Neural cell (in vitro differentiated cells): ENCODE measurements at regions not wholly inside any gene's neighbourhood (a gene's known extent, or its start where the extent isn't known, plus 50 kb on each side); places are given as distances from the start of the nearest gene placed in this dataset.

ENCODE experiments used
- H2AFZ ChIP-seq: fragments of 200-600, 300-800 bp; sonication (generic), shearing (Covaris generic); 2 replicates; pipeline ENCODE4 v1.6.0; 2014; ENCODE audit warnings: low read depth, mild to moderate bottlenecking, antibody characterized with exemption, low read length, moderate library complexity
- H3F3A ChIP-seq: fragments of 200-600 bp; shearing (Covaris generic); 2 replicates; pipeline ENCODE4 v1.6.1; 2016; ENCODE audit warnings: mild to moderate bottlenecking, moderate library complexity, mixed read lengths, antibody characterized with exemption, low read length; ENCODE audit not compliant: insufficient read depth, poor library complexity, severe bottlenecking
- H3K27ac ChIP-seq: fragments of 200-600, 300-800 bp; sonication (generic), shearing (Covaris generic); 2 replicates; pipeline ENCODE4 v1.5.1; 2014; ENCODE audit warnings: mild to moderate bottlenecking, low read length, moderate library complexity
- H3K27me3 ChIP-seq: fragments of 300-800, 200-600 bp; sonication (generic), shearing (Covaris generic); 2 replicates; pipeline ENCODE4 v1.6.0; 2014; ENCODE audit warnings: mild to moderate bottlenecking, low read depth, low read length, moderate library complexity; ENCODE audit not compliant: insufficient read depth
- H3K36me3 ChIP-seq: fragments of 300-800, 200-600 bp; sonication (generic), shearing (Covaris generic); 2 replicates; pipeline ENCODE4 v1.5.1; 2014; ENCODE audit warnings: mild to moderate bottlenecking, antibody characterized with exemption, low read length, moderate library complexity; ENCODE audit not compliant: insufficient read depth
- H3K4me2 ChIP-seq: fragments of 300-800, 200-600 bp; sonication (generic), shearing (Covaris generic); 2 replicates; pipeline ENCODE4 v1.6.0; 2014; ENCODE audit warnings: mild to moderate bottlenecking, low read length
- H3K4me3 ChIP-seq: fragments of 300-800, 200-600 bp; sonication (generic), shearing (Covaris generic); 2 replicates; pipeline ENCODE4 v1.5.1; 2014; ENCODE audit warnings: mild to moderate bottlenecking, low read length, moderate library complexity
- H3K79me2 ChIP-seq: fragments of 200-600 bp; shearing (Covaris generic); replicated peaks from 2 replicates; pipeline ENCODE4 v1.6.0; 2014; ENCODE audit warnings: mild to moderate bottlenecking, low read length, moderate library complexity; ENCODE audit not compliant: insufficient read depth
- H3K9ac ChIP-seq: fragments of 300-800, 200-600 bp; sonication (generic), shearing (Covaris generic); 2 replicates; pipeline ENCODE4 v1.6.1; 2016; ENCODE audit warnings: mild to moderate bottlenecking, low read length, mixed read lengths
- H3K9me2 ChIP-seq: fragments of 200-600 bp; shearing (Covaris generic); 2 replicates; pipeline ENCODE4 v1.6.1; 2016; ENCODE audit warnings: mild to moderate bottlenecking, low read length, mixed read lengths; ENCODE audit not compliant: insufficient read depth
- H3K9me3 ChIP-seq: fragments of 200-600, 300-800 bp; sonication (generic), shearing (Covaris generic); 2 replicates; pipeline ENCODE4 v1.6.1; 2016; ENCODE audit warnings: mild to moderate bottlenecking, mixed run types, low read length, moderate library complexity, mixed read lengths
- H4K20me1 ChIP-seq: fragments of 200-600 bp; shearing (Covaris generic); 2 replicates; pipeline ENCODE4 v1.6.1; 2016; ENCODE audit warnings: mild to moderate bottlenecking, mixed run types; ENCODE audit not compliant: insufficient read depth
- CTCF ChIP-seq: fragments of 450-650 bp; IDR thresholded peaks from 2 replicates; pipeline ENCODE4 v1.5.1; 2014; ENCODE audit warnings: antibody characterized with exemption, mild to moderate bottlenecking, moderate library complexity; ENCODE audit not compliant: poor library complexity, severe bottlenecking
- EP300 ChIP-seq: fragments of 450-650 bp; conservative IDR thresholded peaks from 2 replicates; pipeline ENCODE4 v1.6.1; 2014; ENCODE audit warnings: antibody characterized with exemption, mild to moderate bottlenecking, moderate library complexity; ENCODE audit not compliant: poor library complexity, severe bottlenecking
- EZH2 ChIP-seq: fragments of 200-600, 300-800 bp; shearing (Covaris generic), sonication (generic); IDR thresholded peaks from 2 replicates; pipeline ENCODE4 v1.6.1; 2014; ENCODE audit warnings: antibody characterized with exemption, low read length, borderline replicate concordance, mild to moderate bottlenecking; ENCODE audit not compliant: insufficient read depth, poor library complexity, severe bottlenecking
- MXI1 ChIP-seq: fragments of 450-650 bp; conservative IDR thresholded peaks from 2 replicates; pipeline ENCODE4 v1.6.1; 2014; ENCODE audit warnings: antibody characterized with exemption, mild to moderate bottlenecking; ENCODE audit not compliant: poor library complexity, severe bottlenecking
- POLR2AphosphoS5 ChIP-seq: IDR thresholded peaks from 2 replicates; pipeline ENCODE4 v1.6.1; 2012
- RAD21 ChIP-seq: fragments of 450-650 bp; conservative IDR thresholded peaks from 2 replicates; pipeline ENCODE4 v1.6.1; 2014; ENCODE audit warnings: antibody characterized with exemption, mild to moderate bottlenecking, moderate library complexity
- REST ChIP-seq: IDR thresholded peaks from 2 replicates; pipeline ENCODE4 v1.6.1; 2012; ENCODE audit warnings: borderline replicate concordance
- SMC3 ChIP-seq: fragments of 450-650 bp; conservative IDR thresholded peaks from 2 replicates; pipeline ENCODE4 v1.6.1; 2014; ENCODE audit warnings: antibody characterized with exemption, mild to moderate bottlenecking, moderate library complexity; ENCODE audit not compliant: poor library complexity
- TAF1 ChIP-seq: IDR thresholded peaks from 2 replicates; pipeline ENCODE4 v1.6.1; 2012; ENCODE audit warnings: low read depth

GRCh38 chr10:78651287-78651686, 417.5 kb upstream of the ZMIZ1 start:
- no peak overlapping the region for H3K9ac ChIP-seq
- H3K27ac ChIP-seq = no peak overlapping the region
- no peaks in the 10 kb centered on the region for H3K9me3 ChIP-seq
- H4K20me1 ChIP-seq = no peaks in the 10 kb centered on the region
- TF ChIP-seq TAF1 (no peak), RAD21 (no peak), CTCF (no peak), SMC3 (no peak), POLR2AphosphoS5 (no peak), MXI1 (no peak), REST (no peak), EZH2 (no peak), EP300 (no peak)
- H3K36me3 ChIP-seq = no peaks in the 10 kb centered on the region
- H3F3A ChIP-seq = peaks cover 3% of the 10 kb centered on the region
- H3K79me2 ChIP-seq = no peaks in the 10 kb centered on the region
- no peak overlapping the region for H3K4me2 ChIP-seq
- no peaks in the 10 kb centered on the region for H3K9me2 ChIP-seq
- H3K27me3 ChIP-seq = no peaks in the 10 kb centered on the region
- no peak overlapping the region for H2AFZ ChIP-seq
- H3K4me3 ChIP-seq = no peak overlapping the region

- H3K9ac ChIP-seq = no peak overlapping the region
- no peaks in the 10 kb centered on the region for H3K36me3 ChIP-seq
- H3F3A ChIP-seq = peaks cover 3% of the 10 kb centered on the region
- H3K79me2 ChIP-seq = no peaks in the 10 kb centered on the region
- no peak overlapping the region for H3K4me2 ChIP-seq
- TF ChIP-seq RAD21 (no peak), EP300 (no peak), CTCF (no peak), TAF1 (no peak), SMC3 (no peak), EZH2 (no peak), REST (no peak), POLR2AphosphoS5 (no peak), MXI1 (no peak)
- no peaks in the 10 kb centered on the region for H3K9me3 ChIP-seq
- no peaks in the 10 kb centered on the region for H4K20me1 ChIP-seq
- no peaks in the 10 kb centered on the region for H3K27me3 ChIP-seq
- no peak overlapping the region for H3K27ac ChIP-seq
- H3K4me3 ChIP-seq = no peak overlapping the region
- no peak overlapping the region for H2AFZ ChIP-seq
- H3K9me2 ChIP-seq = no peaks in the 10 kb centered on the region
Measured at GRCh38 chr10:78653555-78653954, 415.2 kb upstream of the ZMIZ1 start.
